Posterior cingulate gyrus (tissue), 11 donors: ENCODE measurements at regions not wholly inside any gene's neighbourhood (a gene's known extent, or its start where the extent isn't known, plus 50 kb on each side); places are given as distances from the start of the nearest gene placed in this dataset.
"Not testable (repeated sequence)": the region's sequence is repeated elsewhere in the genome, so short reads cannot be mapped to it uniquely, and the experiment has no call there.

Source experiments
- DNase-seq, 10 donors: peaks; one replicate each; pipeline versions ENCODE4 v3.0.0 to v3.0.0-alpha.2; 2020 to 2021; ENCODE audit warnings: mixed read lengths in 3 of 10
- intact Hi-C: fragments of 100-400 bp; cut with DNase I; formaldehyde crosslinking; loops from one replicate; pipeline ENCODE4 v1.15.1; 2023

DNA sequence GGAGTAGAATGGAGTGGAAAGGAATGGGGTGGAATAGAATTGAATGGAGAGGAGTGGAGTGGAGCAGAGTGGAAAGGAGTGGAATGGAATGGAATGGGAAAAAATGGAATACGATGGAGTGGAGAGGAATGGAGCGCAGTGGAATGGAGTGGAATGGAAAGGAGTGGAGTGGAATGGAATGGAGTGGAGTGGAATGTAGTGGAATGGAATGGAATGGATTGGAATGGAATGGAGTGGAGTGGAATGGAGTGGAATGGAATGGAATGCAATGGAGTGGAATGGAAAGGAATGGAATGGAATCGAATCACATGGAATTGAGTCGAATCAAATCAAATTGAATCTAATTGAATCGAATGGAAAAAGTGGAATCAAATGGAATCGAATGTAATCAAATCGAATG is 1016.1 kb downstream of the CDY1 start:
- intact Hi-C loops: no loop called here
- DNase-seq: no peak

DNA sequence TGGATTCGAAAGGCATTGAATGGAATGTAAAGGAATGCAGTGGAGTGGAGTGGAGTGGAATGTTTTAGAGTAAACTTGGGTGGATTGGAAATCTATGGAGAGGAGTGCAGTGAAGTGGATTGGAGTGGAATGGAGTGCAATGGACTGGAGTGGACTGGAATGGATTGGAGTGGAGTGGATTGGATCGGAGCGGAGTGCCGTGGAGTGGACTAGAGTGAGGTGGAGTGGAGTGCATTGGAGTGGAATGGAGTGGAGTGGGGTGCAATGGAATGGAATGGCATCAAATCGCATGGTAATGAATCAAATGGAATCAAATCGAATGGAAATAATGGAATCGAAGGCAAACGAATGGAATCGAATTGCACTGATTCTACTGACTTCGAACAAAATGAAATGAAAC is 1023.9 kb downstream of the CDY1 start:
- intact Hi-C loops, DNase-seq: not testable (repeated sequence)

DNA sequence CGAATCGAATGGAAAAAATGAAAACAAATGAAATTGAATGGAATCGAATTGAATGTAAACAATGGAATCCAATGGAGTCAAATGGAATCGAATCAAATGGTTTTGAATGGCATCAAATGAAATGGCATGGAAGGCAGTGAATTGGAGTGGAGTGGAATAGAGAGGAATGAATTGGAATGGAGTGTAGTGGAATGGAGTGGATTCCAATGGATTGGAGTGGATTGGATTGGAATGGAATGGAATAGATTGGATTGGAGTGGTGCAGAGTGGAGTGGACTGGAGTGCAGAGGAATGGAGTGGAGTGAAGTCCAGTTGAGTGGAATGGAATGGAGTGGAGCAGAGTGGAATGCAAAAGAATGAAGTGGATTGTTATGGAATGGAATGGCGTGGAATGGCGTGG is 1026.3 kb downstream of the CDY1 start:
- DNase-seq, intact Hi-C loops: not testable (repeated sequence)

DNA sequence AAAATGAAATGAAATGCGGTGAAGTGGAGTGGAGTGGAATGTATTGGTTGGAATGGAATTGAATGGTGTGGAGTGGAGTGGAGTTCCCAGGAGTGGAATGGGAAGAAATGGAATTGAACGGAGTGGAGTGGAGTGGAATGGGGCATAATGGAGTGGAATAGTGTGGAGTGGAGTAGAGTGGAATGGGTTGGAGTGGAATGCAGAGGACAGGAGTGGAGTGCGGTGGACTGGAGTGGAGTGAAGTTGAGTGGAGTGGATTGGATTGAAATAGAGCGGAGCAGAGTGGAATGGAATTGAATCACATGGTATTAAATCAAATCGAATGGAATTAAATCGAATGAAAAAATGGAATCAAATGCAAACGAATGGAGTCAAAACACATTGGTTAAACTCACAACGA is 1042.3 kb downstream of the CDY1 start:
- intact Hi-C loops: not testable (repeated sequence)

DNA sequence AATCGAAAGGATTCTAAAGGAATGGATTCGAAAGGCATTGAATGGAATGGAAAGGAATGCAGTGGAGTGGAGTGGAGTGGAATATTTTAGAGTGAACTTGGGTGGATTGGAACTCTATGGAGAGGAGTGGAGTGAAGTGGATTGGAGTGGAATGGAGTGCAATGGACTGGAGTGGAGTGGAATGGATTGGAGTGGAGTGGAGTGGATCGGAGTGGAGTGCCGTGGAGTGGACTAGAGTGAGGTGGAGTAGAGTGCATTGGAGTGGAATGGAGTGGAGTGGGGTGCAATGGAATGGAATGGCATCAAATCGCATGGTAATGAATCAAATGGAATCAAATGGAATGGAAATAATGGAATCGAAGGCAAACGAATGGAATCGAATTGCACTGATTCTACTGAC is 1044.8 kb downstream of the CDY1 start:
- intact Hi-C loops, DNase-seq: not testable (repeated sequence)

More for the DNA sequence above, 1042.3 kb downstream of the CDY1 start:
- DNase-seq: not testable (repeated sequence)

DNA sequence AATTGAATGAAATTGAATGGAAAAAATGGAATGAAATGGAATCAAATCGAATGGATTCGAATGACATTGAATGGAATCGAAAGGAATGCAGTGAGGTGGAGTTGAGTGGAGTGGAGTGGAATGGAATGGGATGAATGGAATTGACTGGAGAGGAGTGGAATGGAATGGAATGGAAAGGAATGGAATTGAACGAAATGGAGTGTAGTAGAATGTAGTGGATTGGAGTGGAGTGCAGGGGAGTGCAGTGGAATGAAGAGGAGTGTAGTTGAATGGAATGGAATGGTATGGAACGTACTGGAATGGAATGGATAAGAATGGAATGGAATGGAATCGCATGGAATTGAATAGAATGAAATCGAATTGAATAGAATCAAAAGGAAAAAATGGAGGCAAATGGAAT is 1047.3 kb downstream of the CDY1 start:
- intact Hi-C loops, DNase-seq: not testable (repeated sequence)

DNA sequence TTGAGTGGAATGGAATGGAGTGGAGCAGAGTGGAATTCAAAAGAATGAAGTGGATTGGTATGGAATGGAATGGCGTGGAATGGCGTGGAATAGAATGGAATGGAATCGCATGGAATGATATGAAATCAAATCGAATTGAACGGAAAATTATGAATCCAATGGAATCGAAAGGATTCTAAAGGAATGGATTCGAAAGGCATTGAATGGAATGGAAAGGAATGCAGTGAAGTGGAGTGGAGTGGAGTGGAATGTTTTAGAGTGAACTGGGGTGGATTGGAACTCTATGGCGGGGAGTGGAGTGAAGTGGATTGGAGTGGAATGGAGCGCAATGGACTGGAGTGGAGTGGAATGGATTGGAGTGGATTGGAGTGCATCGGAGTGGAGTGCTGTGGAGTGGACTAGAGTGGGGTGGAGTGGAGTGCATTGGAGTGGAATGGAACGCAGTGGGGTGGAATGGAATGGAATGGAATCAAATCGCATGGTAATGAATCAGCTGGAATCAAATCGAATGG is 1048.5 kb downstream of the CDY1 start:
- DNase-seq: peak in 2 of 10 donors; percentile 14 to 15
- intact Hi-C loops: not testable (repeated sequence)

DNA sequence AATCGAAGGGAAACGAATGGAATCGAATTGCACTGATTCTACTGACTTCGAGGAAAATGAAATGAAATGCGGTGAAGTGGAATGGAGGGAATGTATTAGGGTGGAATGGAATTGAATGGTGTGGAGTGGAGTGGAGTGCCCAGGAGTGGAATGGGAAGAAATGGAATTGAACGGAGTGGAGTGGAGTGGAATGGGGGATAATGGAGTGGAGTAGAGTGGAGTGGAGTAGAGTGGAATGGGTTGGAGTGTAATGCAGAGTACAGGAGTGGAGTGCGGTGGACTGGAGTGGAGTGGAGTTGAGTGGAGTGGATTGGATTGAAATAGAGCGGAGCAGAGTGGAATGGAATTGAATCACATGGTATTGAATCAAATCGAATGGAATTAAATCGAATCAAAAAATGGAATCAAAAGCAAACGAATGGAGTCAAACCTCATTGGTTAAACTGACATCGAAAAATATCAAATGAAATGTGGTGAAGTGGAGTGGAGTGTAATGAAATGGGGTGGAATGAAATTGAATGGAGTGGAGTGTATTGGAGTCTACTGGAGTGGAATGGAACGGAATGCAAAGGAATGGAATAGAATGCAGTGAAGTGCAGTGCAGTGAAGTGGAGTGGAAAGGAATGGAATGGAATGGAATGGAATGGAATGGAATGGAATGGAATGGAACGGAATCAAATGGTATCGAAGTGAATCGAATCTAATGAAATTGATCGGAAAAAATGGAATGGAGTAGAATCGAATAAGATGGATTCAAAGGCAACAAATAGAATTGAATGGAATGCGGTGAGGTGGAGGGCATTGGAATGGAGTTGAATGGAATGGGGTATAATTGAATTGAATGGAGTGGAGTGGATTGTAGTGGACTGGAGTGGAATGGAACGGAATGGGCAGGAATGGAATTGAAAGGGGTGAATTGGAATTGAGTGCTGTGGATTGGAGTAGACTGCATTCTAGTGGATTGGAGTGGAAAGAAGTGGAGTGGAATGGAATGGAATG is 1049.3 kb downstream of the CDY1 start:
- intact Hi-C loops: not testable (repeated sequence)
- peak in 3 of 10 donors; percentile 2 to 45 (median 38) for DNase-seq
